Stimulated activated CD4-positive, alpha-beta T cell treated with anti-CD3 and anti-CD28 coated beads, Interleukin-12 subunit alpha, Interleukin-12 subunit beta, amount 100 ng/mL, for 4 hours (primary cell): ENCODE measurements at regions not wholly inside any gene's neighbourhood (a gene's known extent, or its start where the extent isn't known, plus 50 kb on each side); places are given as distances from the start of the nearest gene placed in this dataset.

ENCODE experiments used
- DNase-seq: peaks from one replicate; pipeline ENCODE4 v3.0.0-alpha.2; 2020

GRCh38 chr7:25368599-25369201, 140.4 kb upstream of the NPVF start:
- DNase-seq: no peak

GRCh38 chr7:25369786-25370185, 141.5 kb upstream of the NPVF start:
- DNase-seq: no peak

GRCh38 chr7:25371972-25372371, 143.7 kb upstream of the NPVF start:
- DNase-seq: no peak

- DNase-seq: no peak
Observed at GRCh38 chr7:25375805-25376600, 147.7 kb upstream of the NPVF start.

- DNase-seq: no peak
Observed at GRCh38 chr7:25379351-25380300, 151.3 kb upstream of the NPVF start.

- no peak for DNase-seq
Observed at GRCh38 chr7:25381818-25382589, 153.7 kb upstream of the NPVF start.

- DNase-seq: no peak
Observed at GRCh38 chr7:25382869-25383268, 154.6 kb upstream of the NPVF start.

- DNase-seq: no peak
Observed at GRCh38 chr7:25383402-25383801, 155.1 kb upstream of the NPVF start.

GRCh38 chr7:25384788-25385505, 156.7 kb upstream of the NPVF start:
- DNase-seq: no peak

GRCh38 chr7:25385506-25386136, 157.3 kb upstream of the NPVF start:
- no peak for DNase-seq

- no peak for DNase-seq
Observed at GRCh38 chr7:25386311-25386744, 158.0 kb upstream of the NPVF start.

- DNase-seq: no peak
Observed at GRCh38 chr7:25388681-25389080, 160.4 kb upstream of the NPVF start.

- DNase-seq: no peak
Observed at GRCh38 chr7:25389489-25390106, 161.3 kb upstream of the NPVF start.

GRCh38 chr7:25391295-25391861, 163.1 kb upstream of the NPVF start:
- DNase-seq: no peak

- no peak for DNase-seq
Observed at GRCh38 chr7:25391961-25392587, 163.8 kb upstream of the NPVF start.

GRCh38 chr7:25392588-25393338, 164.5 kb upstream of the NPVF start:
- no peak for DNase-seq

- no peak for DNase-seq
Observed at GRCh38 chr7:25395976-25396375, 167.7 kb upstream of the NPVF start.

GRCh38 chr7:25396668-25397067, 168.4 kb upstream of the NPVF start:
- no peak for DNase-seq

- no peak for DNase-seq
Observed at GRCh38 chr7:25398418-25398817, 170.1 kb upstream of the NPVF start.
